ENCODE measurements at regions not wholly inside any gene's neighbourhood (a gene's known extent, or its start where the extent isn't known, plus 50 kb on each side); places are given as distances from the start of the nearest gene placed in this dataset.
"Not testable (repeated sequence)": the region's sequence is repeated elsewhere in the genome, so short reads cannot be mapped to it uniquely, and the experiment has no call there.

- H3K36me3 ChIP-seq = no peaks in the 10 kb centered on the region
- TF ChIP-seq CTCF (IDR thresholded peaks at IDR 0.05; ENCODE audit: low read depth, low read length) = no peak
- H3K9me3 ChIP-seq = no peaks in the 10 kb centered on the region
- no peak for DNase-seq
- no peaks in the 10 kb centered on the region for H3K27me3 ChIP-seq
- H3K4me3 ChIP-seq (ENCODE audit: low read depth, low read length) = no peak overlapping the region
- no peaks in the 10 kb centered on the region for H3K4me1 ChIP-seq
Measured at GRCh38 chr2:186424265-186424664, 61.8 kb upstream of the ZC3H15 start.

GRCh38 chr2:186425576-186425975, 60.5 kb upstream of the ZC3H15 start:
- no peak for DNase-seq
- no peaks in the 10 kb centered on the region for H3K36me3 ChIP-seq
- TF ChIP-seq CTCF (IDR thresholded peaks at IDR 0.05; ENCODE audit: low read depth, low read length) = no peak
- H3K4me3 ChIP-seq (ENCODE audit: low read depth, low read length) = no peak overlapping the region
- no peaks in the 10 kb centered on the region for H3K27me3 ChIP-seq
- no peaks in the 10 kb centered on the region for H3K9me3 ChIP-seq
- H3K4me1 ChIP-seq = no peaks in the 10 kb centered on the region

GRCh38 chr2:186426153-186427016, 59.7 kb upstream of the ZC3H15 start:
- TF ChIP-seq CTCF (IDR thresholded peaks at IDR 0.05; ENCODE audit: low read depth, low read length) = no peak
- no peaks in the 10 kb centered on the region for H3K36me3 ChIP-seq
- H3K27me3 ChIP-seq = no peaks in the 10 kb centered on the region
- H3K4me1 ChIP-seq = no peaks in the 10 kb centered on the region
- DNase-seq = no peak
- no peaks in the 10 kb centered on the region for H3K9me3 ChIP-seq
- no peak overlapping the region for H3K4me3 ChIP-seq (ENCODE audit: low read depth, low read length)

- not testable (repeated sequence) for H3K27me3 ChIP-seq; H3K4me3 ChIP-seq (ENCODE audit: low read depth, low read length); H3K36me3 ChIP-seq; H3K4me1 ChIP-seq; DNase-seq; H3K9me3 ChIP-seq
Measured at GRCh38 chr2:186427017-186427350, 59.1 kb upstream of the ZC3H15 start.

- no peaks in the 10 kb centered on the region for H3K4me1 ChIP-seq
Measured at GRCh38 chr2:186427970-186428369, 58.1 kb upstream of the ZC3H15 start.

GRCh38 chr2:186429104-186429503, 57.0 kb upstream of the ZC3H15 start:
- H3K27me3 ChIP-seq = no peaks in the 10 kb centered on the region
- TF ChIP-seq CTCF (IDR thresholded peaks at IDR 0.05; ENCODE audit: low read depth, low read length) = no peak
- H3K4me1 ChIP-seq = no peaks in the 10 kb centered on the region
- H3K4me3 ChIP-seq (ENCODE audit: low read depth, low read length) = no peak overlapping the region
- H3K36me3 ChIP-seq = no peaks in the 10 kb centered on the region
- H3K9me3 ChIP-seq = no peaks in the 10 kb centered on the region
- no peak for DNase-seq

More at GRCh38 chr2:186427970-186428369, 58.1 kb upstream of the ZC3H15 start:
- no peaks in the 10 kb centered on the region for H3K9me3 ChIP-seq
- H3K4me3 ChIP-seq (ENCODE audit: low read depth, low read length) = no peak overlapping the region
- no peak for DNase-seq
- no peaks in the 10 kb centered on the region for H3K36me3 ChIP-seq
- no peak for TF ChIP-seq CTCF (IDR thresholded peaks at IDR 0.05; ENCODE audit: low read depth, low read length)
- no peaks in the 10 kb centered on the region for H3K27me3 ChIP-seq

Data from BE2C (cell line).